PFSK-1 (cell line): ENCODE measurements at regions not wholly inside any gene's neighbourhood (a gene's known extent, or its start where the extent isn't known, plus 50 kb on each side); places are given as distances from the start of the nearest gene placed in this dataset.

Experiments
- POLR2AphosphoS5 ChIP-seq: IDR thresholded peaks from 2 replicates; pipeline ENCODE4 v1.6.1; 2012; ENCODE audit warnings: low read depth, mild to moderate bottlenecking, control low read depth, low read length, moderate library complexity
- TAF1 ChIP-seq: IDR thresholded peaks from 2 replicates; pipeline ENCODE4 v1.6.1; 2012; ENCODE audit warnings: low read length, control low read depth, borderline replicate concordance; ENCODE audit not compliant: insufficient read depth
- TF ChIP-seq, protein P1 (sequence below), 2 experiments: IDR thresholded peaks; 2 replicates each; pipeline versions ENCODE4 v1.6.1 to v1.8.0; 2011 to 2012; ENCODE audit warnings: low read depth in 2 of 2, low read length in 2 of 2, control low read depth in 1 of 2, inconsistent platforms in 1 of 2, mild to moderate bottlenecking in 1 of 2, moderate library complexity in 1 of 2; ENCODE audit not compliant: insufficient read depth in 1 of 2

GRCh38 chr17:79159471-79159870 is 84.8 kb downstream of the ENGASE start:
- TF ChIP-seq POLR2AphosphoS5 = no peak
- TF ChIP-seq, protein P1, sequence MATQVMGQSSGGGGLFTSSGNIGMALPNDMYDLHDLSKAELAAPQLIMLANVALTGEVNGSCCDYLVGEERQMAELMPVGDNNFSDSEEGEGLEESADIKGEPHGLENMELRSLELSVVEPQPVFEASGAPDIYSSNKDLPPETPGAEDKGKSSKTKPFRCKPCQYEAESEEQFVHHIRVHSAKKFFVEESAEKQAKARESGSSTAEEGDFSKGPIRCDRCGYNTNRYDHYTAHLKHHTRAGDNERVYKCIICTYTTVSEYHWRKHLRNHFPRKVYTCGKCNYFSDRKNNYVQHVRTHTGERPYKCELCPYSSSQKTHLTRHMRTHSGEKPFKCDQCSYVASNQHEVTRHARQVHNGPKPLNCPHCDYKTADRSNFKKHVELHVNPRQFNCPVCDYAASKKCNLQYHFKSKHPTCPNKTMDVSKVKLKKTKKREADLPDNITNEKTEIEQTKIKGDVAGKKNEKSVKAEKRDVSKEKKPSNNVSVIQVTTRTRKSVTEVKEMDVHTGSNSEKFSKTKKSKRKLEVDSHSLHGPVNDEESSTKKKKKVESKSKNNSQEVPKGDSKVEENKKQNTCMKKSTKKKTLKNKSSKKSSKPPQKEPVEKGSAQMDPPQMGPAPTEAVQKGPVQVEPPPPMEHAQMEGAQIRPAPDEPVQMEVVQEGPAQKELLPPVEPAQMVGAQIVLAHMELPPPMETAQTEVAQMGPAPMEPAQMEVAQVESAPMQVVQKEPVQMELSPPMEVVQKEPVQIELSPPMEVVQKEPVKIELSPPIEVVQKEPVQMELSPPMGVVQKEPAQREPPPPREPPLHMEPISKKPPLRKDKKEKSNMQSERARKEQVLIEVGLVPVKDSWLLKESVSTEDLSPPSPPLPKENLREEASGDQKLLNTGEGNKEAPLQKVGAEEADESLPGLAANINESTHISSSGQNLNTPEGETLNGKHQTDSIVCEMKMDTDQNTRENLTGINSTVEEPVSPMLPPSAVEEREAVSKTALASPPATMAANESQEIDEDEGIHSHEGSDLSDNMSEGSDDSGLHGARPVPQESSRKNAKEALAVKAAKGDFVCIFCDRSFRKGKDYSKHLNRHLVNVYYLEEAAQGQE (IDR thresholded peaks at IDR 0.05; ENCODE audit: insufficient read depth in 1 of 2, low read depth in 2 of 2, low read length in 2 of 2) = no peak
- no peak for TF ChIP-seq TAF1
